Esophagus muscularis mucosa (tissue), 4 donors: ENCODE measurements at regions not wholly inside any gene's neighbourhood (a gene's known extent, or its start where the extent isn't known, plus 50 kb on each side); places are given as distances from the start of the nearest gene placed in this dataset.

Experiments used
- DNase-seq: peaks from one replicate; pipeline ENCODE4 v3.0.0-alpha.2; 2017; ENCODE audit errors: extremely low spot score
- H3K27ac ChIP-seq, 4 donors: fragments of 200-600 bp; sonication (generic); replicated peaks in 1 of 4; 1 replicate in 3 of 4; 2 replicates in 1 of 4; pipeline ENCODE4 v1.5.1; 2016 to 2019; ENCODE audit warnings: mild to moderate bottlenecking in 1 of 4
- H3K27me3 ChIP-seq, 4 donors: fragments of 200-600 bp; sonication (generic); one replicate each; pipeline versions ENCODE4 v1.5.1 to v1.6.0; 2016 to 2019
- H3K36me3 ChIP-seq, 4 donors: fragments of 200-600 bp; sonication (generic); one replicate each; pipeline ENCODE4 v1.5.1; 2016 to 2019
- H3K4me1 ChIP-seq, 4 donors: fragments of 200-600 bp; sonication (generic); one replicate each; pipeline ENCODE4 v1.5.1; 2016 to 2019
- H3K4me3 ChIP-seq, 4 donors: fragments of 200-600 bp; sonication (generic); 1 replicate in 2 of 4; 2 replicates in 2 of 4; pipeline ENCODE4 v1.5.1; 2016 to 2019; ENCODE audit warnings: mild to moderate bottlenecking in 4 of 4, moderate library complexity in 1 of 4
- H3K9me3 ChIP-seq, 4 donors: fragments of 200-600 bp; sonication (generic); 1 replicate in 3 of 4; 2 replicates in 1 of 4; pipeline ENCODE4 v1.5.1; 2016 to 2019
- EP300 ChIP-seq: sonication (generic); formaldehyde crosslinking; IDR thresholded peaks from one replicate; pipeline ENCODE4 v1.6.1; 2017; ENCODE audit warnings: antibody characterized with exemption
- POLR2A ChIP-seq: fragments of 450-650 bp; IDR thresholded peaks from one replicate; pipeline ENCODE4 v1.6.1; 2017; ENCODE audit warnings: antibody characterized with exemption, moderate library complexity, mild to moderate bottlenecking, low read depth
- POLR2AphosphoS5 ChIP-seq, 2 donors: sonication (generic); formaldehyde crosslinking; IDR thresholded peaks; one replicate each; pipeline ENCODE4 v1.6.1; 2017; ENCODE audit warnings: antibody characterized with exemption in 2 of 2
- WGBS: methylation state at CpG from one replicate; pipeline ENCODE4 v1.1.5; 2018; 5-methylcytosine and 5-hydroxymethylcytosine counted together
- intact Hi-C: fragments of 100-400 bp; cut with DNase I; formaldehyde crosslinking; loops from one replicate; pipeline ENCODE4 v1.15.1; 2023
- TF ChIP-seq, protein P1 (sequence below), 3 experiments: fragments of 200-600 bp in 2 of 3; fragments of 450-650 bp in 1 of 3; sonication (generic) in 2 of 3; IDR thresholded peaks; one replicate each; pipeline ENCODE4 v1.5.1; 2017 to 2019; ENCODE audit warnings: antibody characterized with exemption in 3 of 3, mild to moderate bottlenecking in 2 of 3, moderate library complexity in 1 of 3

DNA sequence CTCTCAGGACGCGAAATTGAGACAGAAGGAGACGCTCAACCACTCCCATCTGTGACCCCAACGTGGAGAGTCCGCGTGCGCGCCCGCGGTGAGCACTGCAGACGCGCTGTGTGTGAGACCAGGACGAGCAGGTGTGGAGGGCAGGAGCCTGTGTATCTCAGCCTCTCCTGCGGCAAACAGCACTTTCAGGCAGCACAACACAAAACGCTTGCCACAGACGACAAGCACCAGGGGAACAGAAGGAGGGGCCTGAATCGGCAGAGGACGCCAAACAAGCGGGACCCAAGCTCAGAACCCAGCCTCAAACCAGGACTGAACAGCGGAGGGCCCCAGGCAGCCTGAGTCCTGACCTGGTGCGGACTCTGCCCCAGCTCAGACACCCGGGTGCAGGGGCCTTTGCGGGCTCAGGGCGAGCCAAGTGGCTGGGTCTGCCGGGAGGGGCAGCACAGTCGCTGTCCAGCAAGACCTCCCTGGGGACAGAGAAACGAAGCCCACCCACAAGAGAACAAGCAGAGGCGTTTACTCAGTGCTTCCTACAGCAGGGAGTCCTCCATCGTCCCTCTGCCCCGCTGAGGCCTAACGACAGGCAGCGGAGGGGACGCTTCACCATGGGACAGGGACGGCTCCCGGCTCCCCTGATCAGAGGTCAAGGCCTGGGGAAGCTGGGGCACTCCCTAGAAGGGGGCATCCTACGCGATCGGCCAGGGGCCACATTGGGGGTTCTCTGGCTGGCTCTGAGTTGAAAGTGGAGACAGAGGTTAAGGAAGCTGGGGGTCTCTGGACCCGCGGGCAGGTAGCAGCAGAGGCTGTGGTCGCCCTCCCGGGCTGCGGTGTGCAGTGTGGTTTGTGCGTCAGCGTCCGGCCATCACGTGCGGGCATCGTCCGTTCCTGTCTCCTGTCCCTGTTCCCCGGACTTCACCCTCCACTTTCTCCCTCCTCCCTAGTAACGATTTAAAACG lies 560.8 kb downstream of the BRD1 start:
- Histone ChIP-seq H3K27ac (no peak overlapping the region), H3K36me3 (no peaks in the 10 kb centered on the region), H3K27me3 (peaks cover 0 to 53% (median 11%) of the 10 kb centered on the region in 4 donors), H3K4me1 (no peaks in the 10 kb centered on the region), H3K4me3 (no peak overlapping the region), H3K9me3 (no peaks in the 10 kb centered on the region)
- 54% methylated on average over 25 of the region's 53 CpGs for WGBS
- TF ChIP-seq POLR2AphosphoS5 (IDR thresholded peaks at IDR 0.05) = no peak
- no peak for TF ChIP-seq EP300
- TF ChIP-seq, protein P1, sequence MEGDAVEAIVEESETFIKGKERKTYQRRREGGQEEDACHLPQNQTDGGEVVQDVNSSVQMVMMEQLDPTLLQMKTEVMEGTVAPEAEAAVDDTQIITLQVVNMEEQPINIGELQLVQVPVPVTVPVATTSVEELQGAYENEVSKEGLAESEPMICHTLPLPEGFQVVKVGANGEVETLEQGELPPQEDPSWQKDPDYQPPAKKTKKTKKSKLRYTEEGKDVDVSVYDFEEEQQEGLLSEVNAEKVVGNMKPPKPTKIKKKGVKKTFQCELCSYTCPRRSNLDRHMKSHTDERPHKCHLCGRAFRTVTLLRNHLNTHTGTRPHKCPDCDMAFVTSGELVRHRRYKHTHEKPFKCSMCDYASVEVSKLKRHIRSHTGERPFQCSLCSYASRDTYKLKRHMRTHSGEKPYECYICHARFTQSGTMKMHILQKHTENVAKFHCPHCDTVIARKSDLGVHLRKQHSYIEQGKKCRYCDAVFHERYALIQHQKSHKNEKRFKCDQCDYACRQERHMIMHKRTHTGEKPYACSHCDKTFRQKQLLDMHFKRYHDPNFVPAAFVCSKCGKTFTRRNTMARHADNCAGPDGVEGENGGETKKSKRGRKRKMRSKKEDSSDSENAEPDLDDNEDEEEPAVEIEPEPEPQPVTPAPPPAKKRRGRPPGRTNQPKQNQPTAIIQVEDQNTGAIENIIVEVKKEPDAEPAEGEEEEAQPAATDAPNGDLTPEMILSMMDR (IDR thresholded peaks at IDR 0.05) = no peak
- no peak for TF ChIP-seq POLR2A
- no peak for DNase-seq
- intact Hi-C loops = no loop called here

DNA sequence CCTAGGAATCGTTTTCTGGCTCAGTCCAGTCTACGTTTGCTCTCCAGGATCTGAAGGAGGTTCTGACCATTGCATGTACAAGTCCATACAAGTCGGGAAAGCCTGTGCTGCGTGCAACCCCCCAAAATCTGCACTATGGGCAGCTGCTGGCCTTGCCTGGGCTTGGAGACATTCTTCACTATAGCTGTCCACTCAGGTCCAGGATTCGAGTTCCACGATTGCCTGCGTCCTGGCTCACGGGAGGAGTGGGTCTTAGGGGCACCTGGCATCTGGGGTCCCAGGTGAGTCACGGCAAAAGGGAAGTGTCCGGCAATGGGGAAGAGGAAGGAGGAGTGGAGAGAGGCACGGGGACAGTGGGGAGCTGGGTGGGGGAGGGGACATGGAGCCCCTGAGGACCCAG lies 563.0 kb downstream of the BRD1 start:
- WGBS = 75% methylated on average over 11 of the region's 11 CpGs
- Histone ChIP-seq H3K4me3 (no peak overlapping the region), H3K4me1 (no peaks in the 10 kb centered on the region), H3K27me3 (peaks cover 0 to 46% (median 6%) of the 10 kb centered on the region in 4 donors), H3K9me3 (no peaks in the 10 kb centered on the region), H3K27ac (no peak overlapping the region), H3K36me3 (no peaks in the 10 kb centered on the region)
- intact Hi-C loops = no loop called here
- DNase-seq = no peak
- TF ChIP-seq POLR2AphosphoS5 (IDR thresholded peaks at IDR 0.05) (no peak), EP300 (no peak), POLR2A (no peak)
- TF ChIP-seq, protein P1 (IDR thresholded peaks at IDR 0.05) = no peak

DNA sequence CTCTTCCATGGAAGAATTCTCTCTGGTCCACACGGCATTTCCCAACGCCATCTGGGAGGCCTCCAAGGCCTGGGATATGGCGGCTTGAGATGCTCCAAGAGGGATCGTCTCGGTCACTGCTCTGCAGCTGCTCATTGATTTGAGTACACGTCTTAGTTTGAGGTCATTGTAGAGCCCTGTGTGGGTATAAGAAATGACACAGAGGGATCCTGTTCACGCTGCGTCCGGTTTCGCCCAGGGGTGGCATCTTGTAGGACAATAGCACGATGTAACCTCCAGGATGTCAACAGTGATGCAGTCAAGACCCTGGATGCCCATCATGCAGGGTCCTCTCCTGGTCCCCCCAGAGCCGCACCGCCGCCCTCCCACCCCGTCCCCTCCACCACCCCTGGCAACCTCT lies 564.6 kb downstream of the BRD1 start:
- intact Hi-C loops = no loop called here
- no peak for DNase-seq
- no peak overlapping the region for H3K4me3 ChIP-seq
- H3K27me3 ChIP-seq = peaks cover 0 to 34% (median 0%) of the 10 kb centered on the region in 4 donors
- no peaks in the 10 kb centered on the region for H3K4me1 ChIP-seq
- no peak for TF ChIP-seq POLR2A
- no peak for TF ChIP-seq POLR2AphosphoS5 (IDR thresholded peaks at IDR 0.05)
- TF ChIP-seq EP300 = no peak
- TF ChIP-seq, protein P1 (IDR thresholded peaks at IDR 0.05) = no peak
- H3K27ac ChIP-seq = no peak overlapping the region
- no peaks in the 10 kb centered on the region for H3K9me3 ChIP-seq
- no peaks in the 10 kb centered on the region for H3K36me3 ChIP-seq
- WGBS = 92% methylated on average over 15 of the region's 15 CpGs

DNA sequence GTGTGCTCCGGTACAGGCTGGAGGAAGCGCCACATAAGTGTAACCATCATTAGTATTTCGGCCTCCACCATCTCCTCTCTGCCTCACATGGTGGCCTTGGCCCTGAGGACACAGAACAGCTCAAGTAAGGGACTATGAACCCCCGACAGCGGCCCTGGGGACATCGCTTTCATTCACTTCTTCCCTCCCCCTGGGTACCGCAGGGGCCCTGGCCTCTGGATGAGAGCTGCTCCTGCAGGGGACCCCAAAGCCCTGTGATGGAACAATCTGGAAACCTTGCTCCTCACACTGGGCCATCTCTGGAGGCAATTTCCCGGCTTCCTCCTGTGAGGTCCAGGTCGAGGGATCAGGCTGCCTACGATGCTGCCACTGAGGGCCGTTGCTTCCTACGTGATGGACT lies 565.5 kb downstream of the BRD1 start:
- no peak for DNase-seq
- Histone ChIP-seq H3K4me1 (no peaks in the 10 kb centered on the region), H3K36me3 (no peaks in the 10 kb centered on the region), H3K27me3 (peaks cover 0 to 34% (median 0%) of the 10 kb centered on the region in 4 donors), H3K9me3 (no peaks in the 10 kb centered on the region), H3K27ac (no peak overlapping the region), H3K4me3 (no peak overlapping the region)
- TF ChIP-seq POLR2AphosphoS5 (IDR thresholded peaks at IDR 0.05) (no peak), POLR2A (no peak), EP300 (no peak)
- TF ChIP-seq, protein P1 (IDR thresholded peaks at IDR 0.05) = no peak
- 86% methylated on average over 10 of the region's 12 CpGs for WGBS
- intact Hi-C loops = no loop called here
